ENCODE measurements at regions not wholly inside any gene's neighbourhood (a gene's known extent, or its start where the extent isn't known, plus 50 kb on each side); places are given as distances from the start of the nearest gene placed in this dataset.

DNA sequence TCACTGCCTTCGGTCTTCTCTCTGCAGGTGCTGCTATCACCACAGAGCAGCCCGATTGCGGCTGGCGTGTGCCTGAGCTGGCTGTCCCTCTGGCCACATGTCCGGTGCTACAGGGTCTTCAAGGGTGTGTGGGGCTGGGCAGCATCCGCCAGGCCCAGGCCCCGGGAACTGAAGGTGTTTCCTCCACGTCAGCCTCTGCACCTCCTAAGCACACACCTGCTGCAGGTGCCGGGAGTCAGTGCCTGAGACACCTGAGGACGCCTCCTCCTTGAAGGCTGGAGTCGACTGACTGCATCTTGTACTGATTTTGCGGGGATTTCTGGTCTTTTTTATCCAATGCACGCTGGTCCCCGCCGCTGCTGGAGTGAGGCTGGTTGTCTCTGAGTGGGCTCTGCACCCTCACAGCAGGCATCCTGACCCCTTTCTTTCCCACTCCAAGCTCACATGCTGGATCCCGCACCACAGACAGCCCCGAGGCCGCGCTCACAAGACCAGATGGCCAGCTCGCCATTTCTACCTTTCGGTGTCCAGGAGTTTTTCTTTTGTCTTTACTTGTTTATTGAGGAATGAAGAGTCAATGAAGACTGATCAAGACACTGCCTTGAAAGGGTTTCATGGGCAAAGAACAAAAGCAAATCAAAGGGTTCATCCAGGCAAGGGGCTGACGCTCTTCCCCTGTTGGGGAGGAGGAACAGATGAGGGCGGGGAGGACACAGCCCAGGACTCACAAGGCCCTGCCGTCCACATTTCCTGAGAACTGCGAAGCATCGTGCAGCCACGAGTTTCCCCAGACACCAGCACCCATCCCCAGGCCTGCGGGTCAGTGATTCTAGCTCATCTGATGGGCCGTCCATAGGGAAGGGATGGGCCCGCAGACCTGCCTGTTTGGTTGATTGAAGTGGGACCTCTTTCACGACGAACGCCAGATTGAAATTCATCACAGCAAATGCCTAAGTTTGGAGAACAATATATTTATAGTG is 203.8 kb upstream of the SOX1 start:
- DNase-seq (ENCODE audit: low read depth in 4 of 4, low spot score in 3 of 4) = no peak

GRCh38 chr13:111864566-111864965 is 202.4 kb upstream of the SOX1 start:
- DNase-seq (ENCODE audit: low read depth in 4 of 4, low spot score in 3 of 4) = no peak

DNA sequence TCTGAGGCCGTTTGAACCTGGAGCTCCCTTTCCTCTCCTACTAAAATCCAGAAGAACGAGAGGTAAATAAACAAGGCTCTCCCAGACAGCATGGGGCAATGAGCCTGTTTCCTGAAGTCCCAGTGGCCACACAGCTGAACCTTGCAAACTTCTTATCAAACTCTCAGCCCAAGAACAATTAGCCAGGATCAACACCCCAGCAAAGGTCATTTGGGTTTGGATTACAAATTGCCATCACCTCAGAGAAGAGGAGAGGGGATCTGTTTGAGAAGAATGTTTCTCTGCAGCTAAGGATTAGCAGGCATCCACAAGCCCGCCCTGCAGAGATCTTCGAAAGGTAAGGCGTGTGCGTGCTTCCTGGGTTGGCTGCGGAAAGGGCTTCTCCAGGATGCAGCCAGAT is 201.9 kb upstream of the SOX1 start:
- no peak for DNase-seq (ENCODE audit: low read depth in 4 of 4, low spot score in 3 of 4)

DNA sequence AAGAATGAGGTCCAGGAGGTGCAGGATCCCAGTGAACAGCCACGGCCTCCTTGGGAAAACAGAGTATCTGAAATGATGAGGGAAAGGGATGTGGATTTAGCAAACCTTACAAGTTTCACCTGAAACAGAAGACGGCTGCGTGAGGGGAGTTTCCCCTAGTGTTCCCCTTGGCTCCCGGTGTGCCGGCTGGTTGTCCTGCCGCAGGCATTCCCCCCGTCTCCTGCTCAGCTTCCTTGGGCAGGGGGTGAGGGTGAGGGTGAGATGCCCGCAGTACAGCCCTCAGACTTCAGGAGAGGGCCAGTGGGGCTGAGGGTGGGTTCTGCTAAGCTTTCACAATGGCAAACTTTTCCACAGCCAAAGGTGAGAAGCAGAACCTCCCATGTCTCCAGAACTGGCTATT is 201.1 kb upstream of the SOX1 start:
- DNase-seq (ENCODE audit: low read depth in 4 of 4, low spot score in 3 of 4) = no peak

GRCh38 chr13:111866731-111867245 is 200.2 kb upstream of the SOX1 start:
- no peak for DNase-seq (ENCODE audit: low read depth in 4 of 4, low spot score in 3 of 4)

DNA sequence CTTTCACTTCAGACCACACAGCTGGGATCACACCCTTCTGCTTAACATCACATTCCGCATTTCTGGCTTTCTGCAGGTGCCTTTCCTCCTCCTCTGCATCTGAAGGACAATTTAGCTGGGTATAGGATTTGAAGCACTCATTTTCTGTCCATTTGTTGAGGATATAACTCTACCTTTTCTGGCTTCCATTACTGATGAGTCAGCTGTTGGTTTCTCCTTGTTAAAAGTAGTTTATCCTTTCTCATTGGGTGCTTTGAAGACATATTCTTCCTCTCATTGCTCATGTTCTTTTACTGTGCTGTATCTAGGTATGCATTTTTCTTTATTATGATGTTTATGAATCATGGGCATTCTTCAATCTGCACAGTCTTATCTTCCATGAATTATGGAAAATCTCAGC is 199.3 kb upstream of the SOX1 start:
- DNase-seq (ENCODE audit: low read depth in 4 of 4, low spot score in 3 of 4) = no peak

DNA sequence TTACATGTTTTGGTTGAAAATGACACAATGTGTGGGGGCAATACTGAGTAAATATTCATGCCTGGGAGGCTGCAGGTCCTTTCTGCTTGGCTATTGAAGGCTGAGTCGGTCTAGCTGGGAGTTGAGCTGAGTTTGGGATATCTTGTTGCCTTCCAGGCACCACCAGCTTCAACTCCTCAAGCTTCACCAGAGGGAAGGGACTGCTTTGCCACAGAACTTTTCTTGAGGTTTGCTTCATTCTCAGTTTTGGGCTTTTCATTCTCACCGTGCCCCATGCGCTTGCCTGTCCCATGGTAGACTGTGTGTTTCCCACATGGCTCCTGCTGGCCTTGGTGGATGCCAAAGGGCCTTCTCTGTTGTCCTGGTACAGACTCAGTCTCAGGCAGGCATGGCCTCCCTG is 198.2 kb upstream of the SOX1 start:
- no peak for DNase-seq (ENCODE audit: low read depth in 4 of 4, low spot score in 3 of 4)

GRCh38 chr13:111872475-111873150 is 194.3 kb upstream of the SOX1 start:
- DNase-seq (ENCODE audit: low read depth in 4 of 4, low spot score in 3 of 4) = no peak

- no peak for DNase-seq (ENCODE audit: low read depth in 4 of 4, low spot score in 3 of 4)
Measured at GRCh38 chr13:111873676-111874178, 193.2 kb upstream of the SOX1 start.

GRCh38 chr13:111874981-111875380 is 192.0 kb upstream of the SOX1 start:
- no peak for DNase-seq (ENCODE audit: low read depth in 4 of 4, low spot score in 3 of 4)

- DNase-seq (ENCODE audit: low read depth in 4 of 4, low spot score in 3 of 4) = no peak
Measured at GRCh38 chr13:111875915-111876314, 191.0 kb upstream of the SOX1 start.

GRCh38 chr13:111876506-111876905 is 190.4 kb upstream of the SOX1 start:
- no peak for DNase-seq (ENCODE audit: low read depth in 4 of 4, low spot score in 3 of 4)

- DNase-seq (ENCODE audit: low read depth in 4 of 4, low spot score in 3 of 4) = no peak
Measured at GRCh38 chr13:111877906-111878305, 189.0 kb upstream of the SOX1 start.

DNA sequence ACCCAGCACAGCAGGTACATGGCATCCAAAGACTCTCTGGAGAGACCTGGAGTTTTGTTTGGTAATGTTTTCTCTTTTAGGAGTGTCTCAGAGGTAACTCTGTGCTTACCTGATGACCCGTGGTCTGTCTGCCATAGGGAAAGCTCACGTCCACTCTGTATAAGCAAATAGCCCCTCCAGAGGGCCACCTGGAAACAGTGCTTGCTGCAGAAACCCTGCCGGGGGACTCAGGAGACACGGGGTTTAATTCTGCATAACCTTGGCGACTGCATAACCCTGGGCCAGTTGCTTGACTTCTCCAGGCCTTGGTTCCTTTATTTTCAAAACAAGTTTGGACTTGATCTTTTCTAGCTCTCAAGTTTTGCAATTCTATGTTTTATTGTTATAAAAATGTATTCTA is 187.2 kb upstream of the SOX1 start:
- no peak for DNase-seq (ENCODE audit: low read depth in 4 of 4, low spot score in 3 of 4)

DNA sequence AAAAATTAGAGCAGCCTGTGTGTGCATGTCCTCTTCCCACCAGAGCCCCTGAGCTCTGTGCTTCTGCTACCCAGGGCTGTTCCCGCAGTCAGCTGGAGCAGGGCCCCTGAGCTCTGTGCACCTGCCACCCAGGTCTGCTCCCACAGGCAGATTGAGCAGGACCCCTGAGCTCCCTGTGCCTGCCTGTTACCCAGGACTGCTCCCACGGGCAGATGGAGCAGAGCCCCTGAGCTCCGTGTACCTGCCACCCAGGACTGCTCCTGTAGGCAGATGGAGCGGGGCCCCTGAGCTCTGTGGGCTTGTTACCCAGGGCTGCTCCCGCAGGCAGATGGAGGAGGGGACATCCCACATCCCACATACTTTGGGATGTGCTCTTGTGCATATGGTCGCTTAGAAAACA is 186.8 kb upstream of the SOX1 start:
- DNase-seq (ENCODE audit: low read depth in 4 of 4, low spot score in 3 of 4) = no peak

DNA sequence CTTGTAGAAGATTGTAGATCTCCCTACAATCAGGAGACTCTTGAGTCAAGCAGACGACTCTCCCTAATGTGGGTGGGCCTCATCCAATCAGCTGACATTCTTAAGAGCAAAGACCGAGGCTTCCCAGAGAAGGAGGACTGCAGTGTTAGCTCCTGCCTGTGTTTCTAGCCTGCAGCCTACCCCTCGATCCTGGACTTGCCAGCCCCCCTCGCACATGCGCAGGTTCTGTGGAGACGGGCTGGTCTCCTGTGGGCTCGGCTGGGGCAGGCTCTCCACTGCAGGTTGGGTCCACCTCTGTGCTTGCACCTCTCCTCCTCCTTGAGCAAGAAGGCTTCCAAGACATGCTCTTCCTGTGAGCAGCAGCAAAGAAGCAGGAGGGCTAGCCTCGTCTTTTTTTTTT is 185.2 kb upstream of the SOX1 start:
- no peak for DNase-seq (ENCODE audit: low read depth in 4 of 4, low spot score in 3 of 4)

DNA sequence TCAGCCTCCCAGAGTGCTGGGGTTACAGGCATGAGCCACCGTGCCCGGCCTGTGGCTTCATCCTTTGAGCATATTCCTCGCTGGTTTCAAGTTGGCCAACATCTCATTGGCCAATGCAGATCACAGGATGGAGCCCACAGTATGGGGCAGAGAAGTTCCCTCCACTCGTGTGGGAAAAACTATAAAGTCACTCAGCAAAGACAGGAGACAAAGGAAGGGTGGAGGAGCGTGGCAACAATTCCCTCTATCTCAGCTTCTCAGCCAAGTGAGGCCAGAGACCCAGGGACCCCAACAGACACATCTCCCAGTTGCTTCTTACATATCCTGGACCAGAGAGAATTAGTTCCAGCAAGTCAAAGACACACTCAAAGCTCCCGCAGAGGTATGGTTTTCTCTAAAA is 184.6 kb upstream of the SOX1 start:
- DNase-seq (ENCODE audit: low read depth in 4 of 4, low spot score in 3 of 4) = no peak

- DNase-seq (ENCODE audit: low read depth in 4 of 4, low spot score in 3 of 4) = no peak
Measured at GRCh38 chr13:111883571-111884343, 183.2 kb upstream of the SOX1 start.

DNA sequence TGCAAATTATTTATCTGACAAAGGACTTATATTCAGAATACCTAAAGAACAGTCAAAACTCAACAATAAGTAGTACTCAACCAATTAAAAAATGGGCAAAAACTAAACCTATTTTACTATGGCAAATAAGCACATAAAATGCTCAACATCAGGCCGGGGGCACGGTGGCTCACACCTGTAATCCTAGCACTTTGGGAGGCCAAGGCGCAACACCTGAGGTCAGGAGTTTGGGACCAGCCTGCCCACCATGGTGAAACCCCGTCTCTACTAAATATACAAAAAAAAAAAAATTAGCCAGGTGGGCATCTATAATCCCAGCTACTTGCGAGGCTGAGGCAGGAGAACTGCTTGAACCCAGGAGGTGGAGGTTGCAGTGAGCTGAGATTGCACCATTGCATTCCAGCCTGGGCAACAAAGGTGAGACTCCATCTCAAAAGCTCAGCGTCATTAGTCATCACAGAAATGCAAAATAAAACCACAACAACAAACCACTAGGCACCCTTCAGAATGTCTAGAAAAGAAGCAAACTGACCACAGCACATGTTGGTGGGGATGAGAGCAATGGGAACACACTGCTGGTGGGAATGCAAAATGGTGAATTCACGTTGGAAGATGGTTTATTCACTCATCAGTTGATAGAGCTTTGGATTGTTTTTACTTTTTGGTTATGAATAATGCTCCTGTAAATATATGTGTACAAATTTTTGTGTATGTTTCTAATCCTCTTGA is 180.6 kb upstream of the SOX1 start:
- DNase-seq (ENCODE audit: low read depth in 4 of 4, low spot score in 3 of 4) = no peak

DNA sequence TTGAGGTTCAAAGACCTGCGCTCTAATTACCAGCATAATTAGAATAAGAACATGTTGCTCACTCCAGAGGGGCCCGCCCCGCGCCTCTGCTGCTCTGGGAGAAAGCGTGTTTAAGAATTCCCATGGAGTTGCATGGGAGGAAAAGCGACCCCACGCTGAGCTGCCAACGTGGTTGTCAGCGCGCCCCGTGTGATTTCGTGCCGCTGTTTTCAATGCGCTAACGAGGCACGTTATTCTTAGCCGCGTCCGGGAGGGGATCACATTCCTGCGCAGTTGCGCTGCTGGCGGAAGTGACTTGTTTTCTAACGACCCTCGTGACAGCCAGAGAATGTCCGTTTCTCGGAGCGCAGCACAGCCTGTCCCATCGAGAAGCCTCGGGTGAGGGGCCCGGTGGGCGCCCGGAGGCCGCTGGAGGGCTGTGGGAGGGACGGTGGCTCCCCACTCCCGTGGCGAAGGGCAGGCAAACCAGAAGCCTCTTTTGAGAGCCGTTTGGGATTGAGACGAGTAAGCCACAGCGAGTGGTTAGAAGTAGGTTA is 173.8 kb upstream of the SOX1 start:
- peak in 3 of 4 donors; percentile 45 to 56 (median 56) for DNase-seq (ENCODE audit: low read depth in 4 of 4, low spot score in 3 of 4)
